GM12873 (cell line): ENCODE measurements at regions not wholly inside any gene's neighbourhood (a gene's known extent, or its start where the extent isn't known, plus 50 kb on each side); places are given as distances from the start of the nearest gene placed in this dataset.

ENCODE experiments used
- CTCF ChIP-seq: IDR thresholded peaks from 2 replicates; pipeline ENCODE4 v1.5.1; 2012; ENCODE audit warnings: low read depth, mild to moderate bottlenecking, moderate library complexity, low read length, control low read depth; ENCODE audit not compliant: insufficient read depth; ENCODE audit errors: missing control alignments

GRCh38 chr12:28963554-28963953 is 185.5 kb upstream of the FAR2 start:
- peak; percentile 25 for TF ChIP-seq CTCF

DNA sequence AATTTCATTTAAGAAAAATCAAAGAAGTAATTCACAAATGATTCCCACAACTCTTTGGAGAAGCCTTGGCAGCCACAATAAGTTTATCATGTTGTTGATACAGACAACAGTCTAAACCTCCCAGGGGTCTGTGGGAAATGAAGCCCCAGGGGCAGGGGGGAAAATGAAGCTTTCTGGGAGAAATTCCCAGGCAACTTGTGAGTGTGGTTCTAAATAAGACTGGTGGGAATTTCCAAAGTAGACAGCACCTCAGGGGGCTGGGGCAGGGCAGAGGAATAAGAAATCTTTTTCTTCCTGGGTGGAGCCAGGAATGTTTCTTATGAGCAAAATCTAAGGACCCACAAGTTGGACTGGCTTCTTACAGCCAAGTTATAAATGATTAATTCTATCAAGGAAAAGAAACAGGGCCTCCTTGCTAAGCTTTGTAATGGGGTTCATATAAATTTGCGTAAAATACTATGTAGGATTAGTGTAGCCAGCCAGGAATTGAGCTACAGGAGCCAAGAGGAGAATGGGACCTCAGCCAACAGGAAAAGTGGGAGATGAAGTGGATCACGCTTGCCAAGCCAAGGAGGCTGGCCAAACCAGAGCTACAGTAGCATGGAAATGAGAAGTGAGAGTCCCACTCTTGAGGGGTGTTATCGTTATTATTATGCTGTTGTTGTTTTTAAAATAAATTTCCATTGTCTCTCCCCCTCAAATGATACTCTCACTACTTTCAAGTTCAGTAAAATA is 182.9 kb upstream of the FAR2 start:
- no peak for TF ChIP-seq CTCF

GRCh38 chr12:28967426-28967825 is 181.7 kb upstream of the FAR2 start:
- no peak for TF ChIP-seq CTCF

- TF ChIP-seq CTCF: no peak
These were observed 175.6 kb upstream of the FAR2 start for GRCh38 chr12:28973491-28973890.

GRCh38 chr12:28974166-28974565 is 174.9 kb upstream of the FAR2 start:
- TF ChIP-seq CTCF: no peak

DNA sequence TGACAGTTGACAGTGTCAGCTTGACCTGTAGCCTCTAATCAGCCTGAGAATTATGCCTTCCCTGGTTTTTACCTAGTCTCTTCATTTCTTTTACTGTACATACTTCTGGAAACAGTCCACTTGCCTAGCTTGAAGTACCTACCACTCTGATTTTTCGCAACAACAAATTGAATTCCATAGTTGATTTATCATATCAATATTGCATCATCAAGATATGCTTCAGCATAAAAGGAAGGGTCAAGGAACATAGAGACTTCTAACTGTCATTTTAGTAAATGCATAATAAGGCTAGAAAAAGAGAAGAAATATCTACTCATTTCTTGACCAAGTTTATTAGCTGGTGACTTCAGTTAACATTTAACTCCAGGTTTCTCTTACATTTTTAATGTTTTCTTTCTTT is 174.2 kb upstream of the FAR2 start:
- TF ChIP-seq CTCF: no peak

- no peak for TF ChIP-seq CTCF
These were observed 173.3 kb upstream of the FAR2 start for GRCh38 chr12:28975564-28976340.
